ENCODE measurements at regions not wholly inside any gene's neighbourhood (a gene's known extent, or its start where the extent isn't known, plus 50 kb on each side); places are given as distances from the start of the nearest gene placed in this dataset.

GRCh38 chr12:93199831-93200236, 177.9 kb upstream of the NUDT4 start:
- TF ChIP-seq CTCF (IDR thresholded peaks at IDR 0.05), result no peak
- no peak for TF ChIP-seq POLR2A (IDR thresholded peaks at IDR 0.05)
